SK-N-SH treated with all-trans-retinoic acid at 6 μM for 48 hours (cell line): ENCODE measurements at regions not wholly inside any gene's neighbourhood (a gene's known extent, or its start where the extent isn't known, plus 50 kb on each side); places are given as distances from the start of the nearest gene placed in this dataset.

Experiments
- ARNTL ChIP-seq: fragments of 450-650 bp; formaldehyde crosslinking; IDR thresholded peaks from 2 replicates; pipeline ENCODE4 v1.5.0; 2020; ENCODE audit warnings: low read depth, mild to moderate bottlenecking, moderate library complexity, borderline replicate concordance
- CREB5 ChIP-seq: fragments of 250-450 bp; sonication (Bioruptor Pico); IDR thresholded peaks from 2 replicates; pipeline ENCODE4 v1.5.1; 2020; ENCODE audit warnings: low read depth, mild to moderate bottlenecking, moderate library complexity
- CSDC2 ChIP-seq: fragments of 250-450 bp; sonication (Bioruptor Pico); IDR thresholded peaks from 2 replicates; pipeline ENCODE4 v1.5.0; 2020; ENCODE audit warnings: mild to moderate bottlenecking, moderate library complexity
- CSRNP3 ChIP-seq: fragments of 250-450 bp; sonication (Bioruptor Pico); IDR thresholded peaks from 2 replicates; pipeline ENCODE4 v1.5.1; 2021; ENCODE audit warnings: mild to moderate bottlenecking, moderate library complexity
- GLIS3 ChIP-seq: fragments of 250-450 bp; sonication (Bioruptor Pico); IDR thresholded peaks from 2 replicates; pipeline ENCODE4 v1.5.0; 2020; ENCODE audit warnings: mild to moderate bottlenecking, moderate library complexity
- ISL1 ChIP-seq: fragments of 250-450 bp; sonication (Bioruptor Pico); IDR thresholded peaks from 2 replicates; pipeline ENCODE4 v2.1.2; 2022; ENCODE audit warnings: mild to moderate bottlenecking, moderate library complexity
- TCF4 ChIP-seq: fragments of 250-450 bp; sonication (Bioruptor Pico); IDR thresholded peaks from 2 replicates; pipeline ENCODE4 v1.8.0; 2021; ENCODE audit warnings: mild to moderate bottlenecking, moderate library complexity, borderline replicate concordance
- TOX ChIP-seq: fragments of 250-450 bp; sonication (Bioruptor Pico); IDR thresholded peaks from 2 replicates; pipeline ENCODE4 v1.8.0; 2021; ENCODE audit warnings: mild to moderate bottlenecking, moderate library complexity, borderline replicate concordance
- ZFP3 ChIP-seq: fragments of 250-450 bp; sonication (Bioruptor Pico); IDR thresholded peaks from 2 replicates; pipeline ENCODE4 v1.5.0; 2020; ENCODE audit warnings: mild to moderate bottlenecking, moderate library complexity
- ZFP30 ChIP-seq: fragments of 450-650 bp; formaldehyde crosslinking; IDR thresholded peaks from 2 replicates; pipeline ENCODE4 v1.5.0; 2022; ENCODE audit warnings: mild to moderate bottlenecking, moderate library complexity
- ZNF70 ChIP-seq: fragments of 450-650 bp; formaldehyde crosslinking; IDR thresholded peaks from 2 replicates; pipeline ENCODE4 v1.5.0; 2020; ENCODE audit warnings: mild to moderate bottlenecking, moderate library complexity
- ZNF8 ChIP-seq: fragments of 450-650 bp; formaldehyde crosslinking; IDR thresholded peaks from 2 replicates; pipeline ENCODE4 v1.5.0; 2020; ENCODE audit warnings: mild to moderate bottlenecking, moderate library complexity

GRCh38 chr10:106173838-106174237 is 990.7 kb downstream of the SORCS1 start:
- TF ChIP-seq TCF4 (CRISPR knock-in tag) = no peak
- no peak for TF ChIP-seq ZFP3 (CRISPR knock-in tag)
- no peak for TF ChIP-seq CREB5 (CRISPR knock-in tag)
- no peak for TF ChIP-seq TOX (CRISPR knock-in tag)
- TF ChIP-seq ISL1 (CRISPR knock-in tag) = no peak
- TF ChIP-seq ZNF70 (CRISPR knock-in tag) = no peak
- TF ChIP-seq CSDC2 (CRISPR knock-in tag) = no peak
- no peak for TF ChIP-seq ARNTL (CRISPR knock-in tag)
- TF ChIP-seq ZFP30 (CRISPR knock-in tag) = no peak
- TF ChIP-seq CSRNP3 (CRISPR knock-in tag) = no peak
- TF ChIP-seq GLIS3 (CRISPR knock-in tag) = no peak
- TF ChIP-seq ZNF8 = no peak
